Activated CD8-positive, alpha-beta T cell treated with anti-CD3 and anti-CD28 coated beads, Interleukin-2, amount 10 ng/mL, durations not matched to agents 7 days and 5 days (primary cell): ENCODE measurements at regions not wholly inside any gene's neighbourhood (a gene's known extent, or its start where the extent isn't known, plus 50 kb on each side); places are given as distances from the start of the nearest gene placed in this dataset.
"Not testable (repeated sequence)": the region's sequence is repeated elsewhere in the genome, so short reads cannot be mapped to it uniquely, and the experiment has no call there.

Source experiments
- ATAC-seq: fragments of 150-1000 bp; cut with Tn5 transposase; one replicate; pipeline ENCODE4 v1.10.0; 2021; ENCODE audit warnings: moderate library complexity
- CTCF ChIA-PET: fragments of 350-600 bp; sonication (Branson Sonifier 250); formaldehyde crosslinking; loops from one replicate; lab custom pipeline; 2021; ENCODE audit warnings: antibody characterized with exemption; lab: Charles Lee
- POLR2A ChIA-PET: fragments of 350-600 bp; sonication (Branson Sonifier 250); formaldehyde crosslinking; loops from one replicate; lab custom pipeline; 2021; ENCODE audit warnings: antibody characterized with exemption; lab: Charles Lee
- DNase-seq: peaks from one replicate; pipeline ENCODE4 v3.0.0-alpha.2; 2020
- H3K27ac Mint-ChIP-seq: one replicate; pipeline ENCODE4 v1.8.0; 2021; ENCODE audit warnings: mild to moderate bottlenecking, mixed read lengths
- H3K27me3 Mint-ChIP-seq: one replicate; pipeline ENCODE4 v1.8.0; 2021; ENCODE audit warnings: low read depth, mixed read lengths
- H3K36me3 Mint-ChIP-seq: one replicate; pipeline ENCODE4 v1.8.0; 2021; ENCODE audit warnings: low read depth, mixed read lengths
- H3K4me1 Mint-ChIP-seq: one replicate; pipeline ENCODE4 v1.8.0; 2021; ENCODE audit warnings: low read depth, mixed read lengths
- H3K4me3 Mint-ChIP-seq: one replicate; pipeline ENCODE4 v1.8.0; 2021; ENCODE audit warnings: mild to moderate bottlenecking, mixed read lengths
- H3K9me3 Mint-ChIP-seq: one replicate; pipeline ENCODE4 v1.8.0; 2022; ENCODE audit warnings: mixed read lengths; ENCODE audit not compliant: insufficient read depth

- Mint-ChIP-seq H3K27me3 (no peaks in the 10 kb centered on the region), H3K27ac (no peak overlapping the region), H3K4me3 (no peak overlapping the region), H3K4me1 (no peaks in the 10 kb centered on the region), H3K36me3 (no peaks in the 10 kb centered on the region), H3K9me3 (no peaks in the 10 kb centered on the region)
- ATAC-seq, result no peak
- ChIA-PET POLR2A (interaction anchor here (0.6 kb wide), 1 partner anchor 206 kb away, joined by 3 read pairs; no protein-coding TSS in a partner anchor), CTCF (interaction anchor here (0.6 to 2.0 kb wide), 7 partner anchors 9 to 136 kb away, joined by 3 to 7 read pairs (median 3); no protein-coding TSS in a partner anchor)
- DNase-seq, result no peak
These were observed 119.3 kb upstream of the ACBD5 start for GRCh38 chr10:27359792-27360355.

GRCh38 chr10:27356738-27357137, 116.1 kb upstream of the ACBD5 start:
- no peaks in the 10 kb centered on the region for H3K9me3 Mint-ChIP-seq
- DNase-seq, result no peak
- H3K4me3 Mint-ChIP-seq, result no peak overlapping the region
- CTCF ChIA-PET, result interaction anchor here (0.8 kb wide), 1 partner anchor 465 kb away, joined by 3 read pairs; no protein-coding TSS in a partner anchor
- H3K27ac Mint-ChIP-seq, result no peak overlapping the region
- no peaks in the 10 kb centered on the region for H3K36me3 Mint-ChIP-seq
- peaks cover 4% of the 10 kb centered on the region for H3K27me3 Mint-ChIP-seq
- no peak for ATAC-seq
- no peaks in the 10 kb centered on the region for H3K4me1 Mint-ChIP-seq
- POLR2A ChIA-PET, result no interaction called here

- H3K27me3 Mint-ChIP-seq, result peaks cover 4% of the 10 kb centered on the region
- H3K9me3 Mint-ChIP-seq, result no peaks in the 10 kb centered on the region
- no peaks in the 10 kb centered on the region for H3K36me3 Mint-ChIP-seq
- no peak for ATAC-seq
- ChIA-PET CTCF (interaction anchor here (0.8 kb wide), 1 partner anchor 464 kb away, joined by 3 read pairs; no protein-coding TSS in a partner anchor), POLR2A (no interaction called here)
- H3K27ac Mint-ChIP-seq, result no peak overlapping the region
- no peak overlapping the region for H3K4me3 Mint-ChIP-seq
- no peaks in the 10 kb centered on the region for H3K4me1 Mint-ChIP-seq
- no peak for DNase-seq
These were observed 115.4 kb upstream of the ACBD5 start for GRCh38 chr10:27355918-27356573.

GRCh38 chr10:27354643-27355270, 114.2 kb upstream of the ACBD5 start:
- H3K27ac Mint-ChIP-seq, H3K4me3 Mint-ChIP-seq, DNase-seq, CTCF ChIA-PET, POLR2A ChIA-PET, H3K9me3 Mint-ChIP-seq, H3K4me1 Mint-ChIP-seq, H3K36me3 Mint-ChIP-seq, H3K27me3 Mint-ChIP-seq: not testable (repeated sequence)
- peak; percentile 36 for ATAC-seq

GRCh38 chr10:27354100-27354499, 113.5 kb upstream of the ACBD5 start:
- H3K4me1 Mint-ChIP-seq, H3K36me3 Mint-ChIP-seq, ATAC-seq, H3K27me3 Mint-ChIP-seq, H3K4me3 Mint-ChIP-seq, POLR2A ChIA-PET, DNase-seq, CTCF ChIA-PET, H3K9me3 Mint-ChIP-seq: not testable (repeated sequence)
- peak overlapping the region; percentile 50 for H3K27ac Mint-ChIP-seq

- DNase-seq, result no peak
- H3K4me1 Mint-ChIP-seq, result peaks cover 3% of the 10 kb centered on the region
- no peak overlapping the region for H3K27ac Mint-ChIP-seq
- H3K9me3 Mint-ChIP-seq, result no peaks in the 10 kb centered on the region
- H3K36me3 Mint-ChIP-seq, result no peaks in the 10 kb centered on the region
- H3K4me3 Mint-ChIP-seq, result no peak overlapping the region
- ChIA-PET CTCF (no interaction called here), POLR2A (no interaction called here)
- H3K27me3 Mint-ChIP-seq, result peaks cover 15% of the 10 kb centered on the region
- no peak for ATAC-seq
These were observed 109.4 kb upstream of the ACBD5 start for GRCh38 chr10:27349987-27350386.

GRCh38 chr10:27347827-27348207, 107.2 kb upstream of the ACBD5 start:
- peaks cover 22% of the 10 kb centered on the region for H3K27me3 Mint-ChIP-seq
- H3K36me3 Mint-ChIP-seq, ATAC-seq, H3K9me3 Mint-ChIP-seq, H3K4me1 Mint-ChIP-seq, CTCF ChIA-PET, POLR2A ChIA-PET, DNase-seq, H3K27ac Mint-ChIP-seq, H3K4me3 Mint-ChIP-seq: not testable (repeated sequence)

- no peaks in the 10 kb centered on the region for H3K36me3 Mint-ChIP-seq
- H3K27ac Mint-ChIP-seq, result no peak overlapping the region
- H3K9me3 Mint-ChIP-seq, result no peaks in the 10 kb centered on the region
- H3K4me3 Mint-ChIP-seq, result no peak overlapping the region
- no peak for DNase-seq
- ChIA-PET POLR2A (no interaction called here), CTCF (no interaction called here)
- H3K4me1 Mint-ChIP-seq, result peaks cover 3% of the 10 kb centered on the region
- H3K27me3 Mint-ChIP-seq, result peaks cover 23% of the 10 kb centered on the region
- no peak for ATAC-seq
These were observed 104.9 kb upstream of the ACBD5 start for GRCh38 chr10:27345455-27345920.

GRCh38 chr10:27344568-27345454, 104.2 kb upstream of the ACBD5 start:
- H3K9me3 Mint-ChIP-seq, result no peaks in the 10 kb centered on the region
- CTCF ChIA-PET, result no interaction called here
- POLR2A ChIA-PET, result no interaction called here
- H3K4me3 Mint-ChIP-seq, result no peak overlapping the region
- no peak for ATAC-seq
- H3K27ac Mint-ChIP-seq, result no peak overlapping the region
- peaks cover 23% of the 10 kb centered on the region for H3K27me3 Mint-ChIP-seq
- H3K36me3 Mint-ChIP-seq, result no peaks in the 10 kb centered on the region
- H3K4me1 Mint-ChIP-seq, result peaks cover 3% of the 10 kb centered on the region
- no peak for DNase-seq

GRCh38 chr10:27341001-27341400, 100.4 kb upstream of the ACBD5 start:
- peaks cover 22% of the 10 kb centered on the region for H3K27me3 Mint-ChIP-seq
- no peaks in the 10 kb centered on the region for H3K9me3 Mint-ChIP-seq
- no peak for DNase-seq
- no peaks in the 10 kb centered on the region for H3K4me1 Mint-ChIP-seq
- POLR2A ChIA-PET, result no interaction called here
- ATAC-seq, result no peak
- no peak overlapping the region for H3K27ac Mint-ChIP-seq
- no peaks in the 10 kb centered on the region for H3K36me3 Mint-ChIP-seq
- CTCF ChIA-PET, result no interaction called here
- H3K4me3 Mint-ChIP-seq, result no peak overlapping the region

GRCh38 chr10:27335246-27335645, 94.6 kb upstream of the ACBD5 start:
- H3K27ac Mint-ChIP-seq, H3K4me3 Mint-ChIP-seq, H3K27me3 Mint-ChIP-seq, H3K9me3 Mint-ChIP-seq, H3K36me3 Mint-ChIP-seq, ATAC-seq, H3K4me1 Mint-ChIP-seq, CTCF ChIA-PET, POLR2A ChIA-PET, DNase-seq: not testable (repeated sequence)
